ENCODE measurements at regions not wholly inside any gene's neighbourhood (a gene's known extent, or its start where the extent isn't known, plus 50 kb on each side); places are given as distances from the start of the nearest gene placed in this dataset.

DNA sequence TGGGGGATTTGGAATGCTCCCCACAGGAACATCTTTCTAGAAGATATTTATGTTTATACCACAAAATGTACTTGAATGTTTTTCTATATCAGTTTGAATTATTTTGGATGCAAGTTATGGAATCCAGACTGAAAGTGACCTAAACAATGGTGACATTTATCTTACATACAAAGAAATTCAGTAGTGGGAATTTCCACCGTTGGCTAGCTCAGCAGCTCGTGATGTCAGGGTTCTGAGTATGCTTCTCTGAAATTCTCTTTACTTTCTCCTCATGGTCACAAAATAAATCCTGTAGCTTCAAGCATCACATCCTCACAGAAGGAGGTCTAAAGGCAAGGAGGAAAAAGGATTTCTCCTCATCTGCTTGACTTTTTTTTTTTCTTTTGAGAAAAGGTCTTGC lies 105.3 kb downstream of the AKAIN1 start:
- TF ChIP-seq, protein P1, sequence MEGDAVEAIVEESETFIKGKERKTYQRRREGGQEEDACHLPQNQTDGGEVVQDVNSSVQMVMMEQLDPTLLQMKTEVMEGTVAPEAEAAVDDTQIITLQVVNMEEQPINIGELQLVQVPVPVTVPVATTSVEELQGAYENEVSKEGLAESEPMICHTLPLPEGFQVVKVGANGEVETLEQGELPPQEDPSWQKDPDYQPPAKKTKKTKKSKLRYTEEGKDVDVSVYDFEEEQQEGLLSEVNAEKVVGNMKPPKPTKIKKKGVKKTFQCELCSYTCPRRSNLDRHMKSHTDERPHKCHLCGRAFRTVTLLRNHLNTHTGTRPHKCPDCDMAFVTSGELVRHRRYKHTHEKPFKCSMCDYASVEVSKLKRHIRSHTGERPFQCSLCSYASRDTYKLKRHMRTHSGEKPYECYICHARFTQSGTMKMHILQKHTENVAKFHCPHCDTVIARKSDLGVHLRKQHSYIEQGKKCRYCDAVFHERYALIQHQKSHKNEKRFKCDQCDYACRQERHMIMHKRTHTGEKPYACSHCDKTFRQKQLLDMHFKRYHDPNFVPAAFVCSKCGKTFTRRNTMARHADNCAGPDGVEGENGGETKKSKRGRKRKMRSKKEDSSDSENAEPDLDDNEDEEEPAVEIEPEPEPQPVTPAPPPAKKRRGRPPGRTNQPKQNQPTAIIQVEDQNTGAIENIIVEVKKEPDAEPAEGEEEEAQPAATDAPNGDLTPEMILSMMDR (IDR thresholded peaks at IDR 0.05; ENCODE audit: borderline replicate concordance, insufficient read depth, low read depth, low read length), result no peak
- H3K4me3 ChIP-seq (ENCODE audit: low read depth, low read length), result no peak overlapping the region

DNA sequence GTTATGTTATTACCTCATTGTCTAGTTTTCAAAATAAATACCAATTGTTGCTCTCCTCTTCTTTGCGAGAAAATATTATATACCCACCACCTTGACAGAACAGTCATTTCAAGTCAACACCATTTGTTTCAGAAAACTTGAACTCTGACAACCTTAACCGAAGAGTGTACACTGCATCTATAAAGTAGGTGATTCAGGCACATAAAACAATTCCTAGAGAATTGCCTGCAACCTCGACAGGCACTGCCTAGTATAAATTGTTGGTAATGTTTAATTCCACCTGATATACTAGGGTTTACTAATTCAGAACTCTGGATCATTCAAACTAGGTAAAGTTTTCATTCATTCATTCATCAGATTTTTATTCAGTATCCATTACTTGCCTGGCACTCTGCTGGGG lies 121.8 kb downstream of the AKAIN1 start:
- TF ChIP-seq, protein P1 (IDR thresholded peaks at IDR 0.05; ENCODE audit: borderline replicate concordance, insufficient read depth, low read depth, low read length), result no peak
- H3K4me3 ChIP-seq (ENCODE audit: low read depth, low read length), result no peak overlapping the region

DNA sequence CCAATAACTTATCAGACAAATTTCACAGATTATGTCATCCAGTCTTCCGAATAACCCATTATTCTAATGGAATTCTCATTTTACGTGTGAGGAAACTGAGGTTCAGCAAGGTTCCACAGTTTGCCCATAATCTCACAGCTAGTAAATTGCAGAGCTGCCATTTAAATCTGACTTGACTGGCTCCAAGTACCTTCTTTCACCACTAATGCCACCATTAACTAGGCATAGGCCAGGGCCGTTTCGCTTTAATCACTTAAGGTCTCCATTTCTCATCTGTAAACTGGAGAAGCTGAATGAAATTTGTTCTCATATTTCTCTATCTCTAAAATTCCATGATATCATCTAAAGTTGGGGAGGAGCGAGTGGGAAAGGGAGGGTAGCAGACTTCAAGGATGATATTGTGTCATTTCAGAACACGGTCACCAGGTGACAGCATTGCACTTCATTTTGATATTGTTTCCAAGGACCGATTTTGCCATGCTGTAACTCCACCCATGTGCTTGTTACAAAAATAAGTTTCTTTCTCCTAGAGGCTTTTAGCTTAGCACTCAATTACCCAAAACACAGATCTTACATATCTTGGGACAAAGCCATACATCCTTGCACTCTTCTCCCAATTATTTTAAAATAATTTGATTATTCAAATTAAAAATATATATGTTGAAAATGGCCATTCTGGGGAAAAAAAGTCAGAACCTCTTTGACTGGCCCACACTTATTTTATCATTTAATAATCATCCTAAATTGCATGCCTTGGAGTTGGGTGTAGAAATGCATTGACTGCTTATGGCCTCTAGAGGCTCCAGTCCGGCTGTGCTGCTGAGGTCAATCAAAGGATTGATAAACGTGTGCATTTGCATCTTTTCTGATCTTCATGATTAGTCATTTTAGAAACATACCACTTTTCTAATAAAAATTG lies 123.8 kb downstream of the AKAIN1 start:
- TF ChIP-seq, protein P1 (IDR thresholded peaks at IDR 0.05; ENCODE audit: borderline replicate concordance, insufficient read depth, low read depth, low read length), result peak; percentile 63
- no peak overlapping the region for H3K4me3 ChIP-seq (ENCODE audit: low read depth, low read length)

DNA sequence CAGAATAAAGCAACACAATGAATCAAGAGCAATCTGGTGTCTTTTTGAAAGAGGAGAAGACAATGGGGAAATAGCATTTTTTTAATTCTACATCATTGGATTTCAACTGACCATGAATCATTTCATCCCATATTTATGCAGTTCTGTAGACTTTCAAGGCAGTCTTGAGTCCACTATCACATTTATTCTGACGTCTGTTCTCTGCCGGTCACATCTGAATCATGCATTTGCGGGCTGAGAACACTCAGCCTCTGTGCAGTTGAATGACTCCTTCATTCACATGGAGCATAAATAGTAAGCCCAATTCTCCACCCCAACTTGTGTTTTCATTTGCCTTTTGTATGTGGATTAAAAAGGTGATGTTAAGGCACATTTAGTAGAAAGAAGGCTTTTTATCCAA lies 128.2 kb downstream of the AKAIN1 start:
- no peak overlapping the region for H3K4me3 ChIP-seq (ENCODE audit: low read depth, low read length)
- TF ChIP-seq, protein P1 (IDR thresholded peaks at IDR 0.05; ENCODE audit: borderline replicate concordance, insufficient read depth, low read depth, low read length), result no peak

DNA sequence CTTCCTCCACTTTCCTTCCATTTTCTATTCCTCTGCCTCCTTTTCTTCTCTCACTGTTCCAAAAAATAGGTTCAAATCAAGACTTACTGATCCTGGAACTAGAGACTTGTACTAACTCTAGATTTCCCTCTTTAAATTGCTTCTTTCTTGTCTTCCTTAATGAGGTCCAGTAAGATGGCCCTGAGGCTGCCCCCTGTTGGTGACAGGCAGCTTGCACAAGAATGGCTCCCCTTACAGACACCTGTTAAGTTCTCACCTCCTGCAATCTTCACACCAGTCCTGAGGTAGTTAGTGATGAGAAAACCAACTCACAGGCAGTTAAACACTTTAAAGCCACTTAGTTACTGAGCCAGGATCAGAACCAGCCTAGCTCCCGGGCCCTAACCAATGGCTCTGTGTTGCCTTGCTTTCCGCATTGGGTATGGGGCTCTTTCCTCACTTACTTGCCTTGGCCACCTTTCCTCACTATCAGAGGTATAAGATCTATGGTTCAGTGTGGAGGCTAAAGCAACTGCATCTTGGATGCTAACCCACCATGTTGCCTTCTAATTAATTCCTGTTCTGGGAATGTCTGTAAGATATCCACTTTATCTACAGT lies 130.6 kb downstream of the AKAIN1 start:
- no peak overlapping the region for H3K4me3 ChIP-seq (ENCODE audit: low read depth, low read length)
- TF ChIP-seq, protein P1 (IDR thresholded peaks at IDR 0.05; ENCODE audit: borderline replicate concordance, insufficient read depth, low read depth, low read length), result peak; percentile 67

DNA sequence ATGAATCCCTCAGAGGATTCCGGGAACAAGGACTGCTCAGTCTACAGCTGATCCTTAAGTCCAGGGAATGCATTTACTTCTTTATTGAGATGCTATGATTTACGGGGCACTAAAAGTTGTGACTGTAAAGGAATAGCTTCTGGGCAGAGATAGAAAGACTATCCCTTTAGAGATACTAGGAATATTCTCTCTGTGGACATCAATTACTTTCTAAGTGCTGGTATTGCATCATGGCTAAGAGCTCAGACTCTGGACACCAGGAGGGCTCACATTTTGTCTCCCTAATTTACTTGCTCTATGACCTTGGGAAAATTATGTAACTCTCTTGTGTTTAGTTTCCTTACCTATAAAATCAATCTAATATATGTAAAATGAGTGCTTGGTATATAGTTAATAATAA lies 131.4 kb downstream of the AKAIN1 start:
- TF ChIP-seq, protein P1 (IDR thresholded peaks at IDR 0.05; ENCODE audit: borderline replicate concordance, insufficient read depth, low read depth, low read length), result no peak
- no peak overlapping the region for H3K4me3 ChIP-seq (ENCODE audit: low read depth, low read length)

All from GM12875 (cell line).